Cerebellar cortex (tissue), 1 donor: ENCODE measurements at regions not wholly inside any gene's neighbourhood (a gene's known extent, or its start where the extent isn't known, plus 50 kb on each side); places are given as distances from the start of the nearest gene placed in this dataset.

ENCODE experiments used
- DNase-seq: peaks from one replicate; pipeline ENCODE4 v3.0.0-alpha.2; 2015; ENCODE audit warnings: low spot score

DNA sequence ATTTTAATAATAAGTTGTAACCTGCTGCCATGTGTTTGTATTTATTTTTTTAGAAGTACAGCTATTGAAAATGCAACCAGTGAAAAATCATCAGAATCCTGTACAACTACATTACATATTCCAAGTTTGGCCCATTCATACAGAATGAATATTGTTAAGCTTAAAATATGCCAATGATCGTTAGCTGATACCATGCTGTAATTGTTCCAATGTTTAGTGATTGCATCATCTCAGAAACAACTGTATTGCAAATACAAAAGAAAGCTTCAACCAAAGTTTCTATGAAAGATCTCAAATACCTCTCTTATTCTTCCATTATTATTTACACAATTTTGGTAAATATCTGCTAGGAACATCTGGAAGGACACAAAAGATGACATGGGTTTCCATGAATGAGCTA, 51.6 kb upstream of the ALCAM start:
- DNase-seq, result no peak

DNA sequence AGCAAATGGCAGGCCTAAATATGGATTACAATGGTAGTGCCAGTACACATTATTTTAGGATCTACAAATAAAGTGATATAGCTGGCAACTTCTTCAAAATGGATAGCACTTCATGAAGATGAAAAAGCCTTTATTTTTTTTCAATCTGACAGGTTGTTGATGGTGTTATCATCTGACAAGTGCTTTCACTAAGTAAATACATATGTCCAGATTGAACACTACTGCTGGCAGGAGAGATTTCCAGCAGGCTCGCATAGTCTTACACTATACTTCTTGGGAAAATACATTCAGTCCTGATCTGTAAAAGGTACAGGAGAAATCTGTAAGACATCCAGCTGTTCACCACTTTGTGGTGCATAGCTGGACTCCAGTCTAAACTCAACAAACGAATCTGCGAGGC, 50.9 kb upstream of the ALCAM start:
- DNase-seq, result no peak

DNA sequence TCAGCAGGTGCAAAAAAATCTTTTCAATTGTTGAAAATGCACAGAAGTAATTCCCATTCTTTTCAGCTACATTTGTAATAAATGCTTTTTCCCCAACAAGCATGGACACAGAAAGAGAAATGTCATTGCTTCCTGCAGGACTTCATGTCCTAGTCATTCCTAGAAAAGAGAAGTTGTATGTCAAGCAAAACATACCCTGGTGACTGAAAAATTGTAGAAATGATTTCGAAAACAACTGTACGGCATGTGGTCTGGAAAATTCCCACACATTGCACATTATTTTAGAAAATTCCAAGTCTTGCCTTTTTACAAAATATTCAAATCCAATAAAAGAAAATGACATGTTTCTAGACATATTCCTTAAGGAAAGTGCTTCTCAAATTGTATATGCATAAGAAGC, 50.4 kb upstream of the ALCAM start:
- DNase-seq, result no peak
